Nephron progenitor cell (in vitro differentiated cells): ENCODE measurements at regions not wholly inside any gene's neighbourhood (a gene's known extent, or its start where the extent isn't known, plus 50 kb on each side); places are given as distances from the start of the nearest gene placed in this dataset.

Source experiments
- DNase-seq: peaks from one replicate; pipeline ENCODE4 v3.0.0; 2021
- H3K27ac Mint-ChIP-seq: 2 replicates; pipeline ENCODE4 v1.8.0; 2021; ENCODE audit warnings: mild to moderate bottlenecking, moderate library complexity, mixed read lengths
- H3K27me3 Mint-ChIP-seq: 2 replicates; pipeline ENCODE4 v1.8.0; 2021; ENCODE audit warnings: mild to moderate bottlenecking, low read depth, mixed read lengths; ENCODE audit not compliant: poor library complexity
- H3K36me3 Mint-ChIP-seq: 2 replicates; pipeline ENCODE4 v1.8.0; 2021; ENCODE audit warnings: low read depth, mixed read lengths
- H3K4me1 Mint-ChIP-seq: 2 replicates; pipeline ENCODE4 v1.8.0; 2021; ENCODE audit warnings: mixed read lengths
- H3K4me3 Mint-ChIP-seq: 2 replicates; pipeline ENCODE4 v1.8.0; 2021; ENCODE audit warnings: mild to moderate bottlenecking, moderate library complexity, mixed read lengths
- H3K9me3 Mint-ChIP-seq: 2 replicates; pipeline ENCODE4 v1.8.0; 2021; ENCODE audit warnings: mild to moderate bottlenecking, moderate library complexity, mixed read lengths
- CTCF ChIP-seq: fragments of 200-600 bp; sonication (generic); IDR thresholded peaks from 2 replicates; pipeline ENCODE4 v1.5.0; 2021; ENCODE audit warnings: antibody characterized with exemption

GRCh38 chr2:122009561-122009960 is 254.1 kb downstream of the TSN start:
- Mint-ChIP-seq H3K27me3 (peaks cover 8% of the 10 kb centered on the region), H3K4me3 (no peak overlapping the region), H3K4me1 (peaks cover 32% of the 10 kb centered on the region), H3K36me3 (no peaks in the 10 kb centered on the region), H3K9me3 (peaks cover 13% of the 10 kb centered on the region), H3K27ac (peak overlapping the region; percentile 50)
- TF ChIP-seq CTCF, result no peak
- no peak for DNase-seq

- H3K9me3 Mint-ChIP-seq, result peaks cover 13% of the 10 kb centered on the region
- DNase-seq, result no peak
- no peak for TF ChIP-seq CTCF
- H3K4me1 Mint-ChIP-seq, result peaks cover 26% of the 10 kb centered on the region
- H3K36me3 Mint-ChIP-seq, result no peaks in the 10 kb centered on the region
- peaks cover 8% of the 10 kb centered on the region for H3K27me3 Mint-ChIP-seq
- H3K4me3 Mint-ChIP-seq, result no peak overlapping the region
- H3K27ac Mint-ChIP-seq, result no peak overlapping the region
These were observed 256.2 kb downstream of the TSN start for GRCh38 chr2:122011493-122012270.

- no peaks in the 10 kb centered on the region for H3K27me3 Mint-ChIP-seq
- no peak overlapping the region for H3K4me3 Mint-ChIP-seq
- no peak for DNase-seq
- no peak overlapping the region for H3K27ac Mint-ChIP-seq
- peaks cover 19% of the 10 kb centered on the region for H3K4me1 Mint-ChIP-seq
- no peaks in the 10 kb centered on the region for H3K36me3 Mint-ChIP-seq
- TF ChIP-seq CTCF, result no peak
- peaks cover 19% of the 10 kb centered on the region for H3K9me3 Mint-ChIP-seq
These were observed 263.3 kb downstream of the TSN start for GRCh38 chr2:122018736-122019135.

GRCh38 chr2:122019724-122020123 is 264.3 kb downstream of the TSN start:
- H3K4me1 Mint-ChIP-seq, result peaks cover 19% of the 10 kb centered on the region
- H3K4me3 Mint-ChIP-seq, result no peak overlapping the region
- H3K27ac Mint-ChIP-seq, result no peak overlapping the region
- no peaks in the 10 kb centered on the region for H3K27me3 Mint-ChIP-seq
- H3K9me3 Mint-ChIP-seq, result peaks cover 15% of the 10 kb centered on the region
- DNase-seq, result no peak
- no peaks in the 10 kb centered on the region for H3K36me3 Mint-ChIP-seq
- TF ChIP-seq CTCF, result no peak

- no peak overlapping the region for H3K4me3 Mint-ChIP-seq
- DNase-seq, result no peak
- H3K4me1 Mint-ChIP-seq, result peaks cover 19% of the 10 kb centered on the region
- TF ChIP-seq CTCF, result no peak
- H3K36me3 Mint-ChIP-seq, result no peaks in the 10 kb centered on the region
- H3K27ac Mint-ChIP-seq, result no peak overlapping the region
- no peaks in the 10 kb centered on the region for H3K27me3 Mint-ChIP-seq
- H3K9me3 Mint-ChIP-seq, result peaks cover 15% of the 10 kb centered on the region
These were observed 264.9 kb downstream of the TSN start for GRCh38 chr2:122020377-122020776.

GRCh38 chr2:122021941-122022340 is 266.5 kb downstream of the TSN start:
- Mint-ChIP-seq H3K4me3 (no peak overlapping the region), H3K4me1 (peaks cover 19% of the 10 kb centered on the region), H3K36me3 (no peaks in the 10 kb centered on the region), H3K27ac (no peak overlapping the region), H3K9me3 (peaks cover 12% of the 10 kb centered on the region), H3K27me3 (no peaks in the 10 kb centered on the region)
- DNase-seq, result no peak
- TF ChIP-seq CTCF, result no peak
